KOPT-K1 (cell line): ENCODE measurements at regions not wholly inside any gene's neighbourhood (a gene's known extent, or its start where the extent isn't known, plus 50 kb on each side); places are given as distances from the start of the nearest gene placed in this dataset.
"Not testable (repeated sequence)": the region's sequence is repeated elsewhere in the genome, so short reads cannot be mapped to it uniquely, and the experiment has no call there.

Experiments
- H3K27ac ChIP-seq: fragments of 200-600 bp; sonication (generic); 2 replicates; pipeline ENCODE4 v1.5.1; 2016; ENCODE audit warnings: antibody characterized with exemption, mild to moderate bottlenecking, low read depth, low read length; ENCODE audit not compliant: poor library complexity, severe bottlenecking
- H3K36me3 ChIP-seq: fragments of 200-600 bp; sonication (generic); 2 replicates; pipeline ENCODE4 v1.5.1; 2017; ENCODE audit warnings: antibody characterized with exemption, mild to moderate bottlenecking, low read length, moderate library complexity; ENCODE audit not compliant: insufficient read depth
- H3K9me3 ChIP-seq: fragments of 200-600 bp; sonication (generic); 2 replicates; pipeline ENCODE4 v1.5.1; 2017; ENCODE audit warnings: antibody characterized with exemption, low read length, mild to moderate bottlenecking; ENCODE audit not compliant: insufficient read depth, poor library complexity, severe bottlenecking

GRCh38 chr1:189775343-189775742 lies 702.3 kb downstream of the BRINP3 start:
- no peak overlapping the region for H3K27ac ChIP-seq
- no peaks in the 10 kb centered on the region for H3K9me3 ChIP-seq

GRCh38 chr1:189779034-189779433 lies 698.6 kb downstream of the BRINP3 start:
- Histone ChIP-seq H3K27ac (no peak overlapping the region), H3K9me3 (no peaks in the 10 kb centered on the region), H3K36me3 (no peaks in the 10 kb centered on the region)

More at GRCh38 chr1:189775343-189775742, 702.3 kb downstream of the BRINP3 start:
- no peaks in the 10 kb centered on the region for H3K36me3 ChIP-seq

- no peak overlapping the region for H3K27ac ChIP-seq
- no peaks in the 10 kb centered on the region for H3K36me3 ChIP-seq
- no peaks in the 10 kb centered on the region for H3K9me3 ChIP-seq
Observed at GRCh38 chr1:189782295-189782694, 695.4 kb downstream of the BRINP3 start.

- Histone ChIP-seq H3K27ac (no peak overlapping the region), H3K36me3 (no peaks in the 10 kb centered on the region), H3K9me3 (no peaks in the 10 kb centered on the region)
Observed at GRCh38 chr1:189783456-189783855, 694.2 kb downstream of the BRINP3 start.

- H3K36me3 ChIP-seq = no peaks in the 10 kb centered on the region
- H3K9me3 ChIP-seq = no peaks in the 10 kb centered on the region
- H3K27ac ChIP-seq = no peak overlapping the region
Observed at GRCh38 chr1:189786761-189787160, 690.9 kb downstream of the BRINP3 start.

- H3K36me3 ChIP-seq = no peaks in the 10 kb centered on the region
Observed at GRCh38 chr1:189787201-189787600, 690.5 kb downstream of the BRINP3 start.

GRCh38 chr1:189790335-189790734 lies 687.3 kb downstream of the BRINP3 start:
- Histone ChIP-seq H3K9me3 (no peaks in the 10 kb centered on the region), H3K36me3 (no peaks in the 10 kb centered on the region), H3K27ac (no peak overlapping the region)

More at GRCh38 chr1:189787201-189787600, 690.5 kb downstream of the BRINP3 start:
- no peaks in the 10 kb centered on the region for H3K9me3 ChIP-seq
- H3K27ac ChIP-seq = no peak overlapping the region

GRCh38 chr1:189803364-189803763 lies 674.3 kb downstream of the BRINP3 start:
- Histone ChIP-seq H3K9me3 (no peaks in the 10 kb centered on the region), H3K27ac (no peak overlapping the region), H3K36me3 (no peaks in the 10 kb centered on the region)

GRCh38 chr1:189804352-189804751 lies 673.3 kb downstream of the BRINP3 start:
- no peak overlapping the region for H3K27ac ChIP-seq

GRCh38 chr1:189805735-189806134 lies 671.9 kb downstream of the BRINP3 start:
- Histone ChIP-seq H3K36me3 (no peaks in the 10 kb centered on the region), H3K27ac (no peak overlapping the region), H3K9me3 (no peaks in the 10 kb centered on the region)

More at GRCh38 chr1:189804352-189804751, 673.3 kb downstream of the BRINP3 start:
- Histone ChIP-seq H3K36me3 (no peaks in the 10 kb centered on the region), H3K9me3 (no peaks in the 10 kb centered on the region)

- not testable (repeated sequence) for H3K36me3 ChIP-seq, H3K27ac ChIP-seq
Observed at GRCh38 chr1:189810639-189811038, 667.0 kb downstream of the BRINP3 start.

GRCh38 chr1:189811960-189812359 lies 665.7 kb downstream of the BRINP3 start:
- no peaks in the 10 kb centered on the region for H3K36me3 ChIP-seq
- H3K9me3 ChIP-seq = no peaks in the 10 kb centered on the region
- no peak overlapping the region for H3K27ac ChIP-seq

More at GRCh38 chr1:189810639-189811038, 667.0 kb downstream of the BRINP3 start:
- H3K9me3 ChIP-seq = not testable (repeated sequence)

GRCh38 chr1:189816558-189816957 lies 661.1 kb downstream of the BRINP3 start:
- H3K9me3 ChIP-seq = no peaks in the 10 kb centered on the region
- no peaks in the 10 kb centered on the region for H3K36me3 ChIP-seq
- H3K27ac ChIP-seq = no peak overlapping the region

- Histone ChIP-seq H3K9me3 (no peaks in the 10 kb centered on the region), H3K27ac (no peak overlapping the region), H3K36me3 (no peaks in the 10 kb centered on the region)
Observed at GRCh38 chr1:189819751-189820150, 657.9 kb downstream of the BRINP3 start.

- Histone ChIP-seq H3K36me3 (no peaks in the 10 kb centered on the region), H3K27ac (no peak overlapping the region), H3K9me3 (no peaks in the 10 kb centered on the region)
Observed at GRCh38 chr1:189821833-189822232, 655.8 kb downstream of the BRINP3 start.

- no peak overlapping the region for H3K27ac ChIP-seq
- no peaks in the 10 kb centered on the region for H3K9me3 ChIP-seq
- H3K36me3 ChIP-seq = no peaks in the 10 kb centered on the region
Observed at GRCh38 chr1:189834813-189835212, 642.9 kb downstream of the BRINP3 start.
